Naive B cell (primary cell): ENCODE measurements at regions not wholly inside any gene's neighbourhood (a gene's known extent, or its start where the extent isn't known, plus 50 kb on each side); places are given as distances from the start of the nearest gene placed in this dataset.

Source experiments
- ATAC-seq, 2 donors: fragments of 150-1000 bp; cut with Tn5 transposase; 2 replicates each; pipeline ENCODE4 v1.10.0; 2021; ENCODE audit warnings: low read depth in 2 of 2, mild to moderate bottlenecking in 2 of 2, moderate library complexity in 2 of 2
- DNase-seq: peaks from one replicate; pipeline ENCODE4 v3.0.0; 2022
- H3K27ac Mint-ChIP-seq, 6 donors: one replicate each; pipeline ENCODE4 v1.8.0; 2020 to 2022; ENCODE audit warnings: mild to moderate bottlenecking in 6 of 6, mixed read lengths in 6 of 6, moderate library complexity in 5 of 6, inconsistent platforms in 2 of 6
- H3K27me3 Mint-ChIP-seq, 3 donors: one replicate each; pipeline ENCODE4 v1.8.0; 2021 to 2022; ENCODE audit warnings: mixed read lengths in 3 of 3, mild to moderate bottlenecking in 1 of 3
- H3K36me3 Mint-ChIP-seq, 2 donors: one replicate each; pipeline ENCODE4 v1.8.0; 2020 to 2022; ENCODE audit warnings: mixed read lengths in 2 of 2, inconsistent platforms in 1 of 2, mild to moderate bottlenecking in 1 of 2
- H3K4me1 Mint-ChIP-seq, 3 donors: one replicate each; pipeline ENCODE4 v1.8.0; 2020 to 2022; ENCODE audit warnings: mixed read lengths in 3 of 3, inconsistent platforms in 1 of 3, mild to moderate bottlenecking in 1 of 3, moderate library complexity in 1 of 3
- H3K4me3 Mint-ChIP-seq, 8 donors: one replicate each; pipeline ENCODE4 v1.8.0; 2020 to 2022; ENCODE audit warnings: mild to moderate bottlenecking in 8 of 8, mixed read lengths in 8 of 8, moderate library complexity in 8 of 8, inconsistent platforms in 2 of 8
- H3K9me3 Mint-ChIP-seq, 7 donors: one replicate each; pipeline ENCODE4 v1.8.0; 2020 to 2022; ENCODE audit warnings: mixed read lengths in 7 of 7, mild to moderate bottlenecking in 5 of 7, inconsistent platforms in 2 of 7, moderate library complexity in 1 of 7

- peaks cover 0 to 27% (median 19%) of the 10 kb centered on the region in 7 donors for H3K9me3 Mint-ChIP-seq
- H3K27ac Mint-ChIP-seq: peak overlapping the region in 1 of 6 donors; percentile 87
- ATAC-seq (no peak), DNase-seq (no peak)
- H3K4me1 Mint-ChIP-seq: peaks cover 0 to 4% (median 0%) of the 10 kb centered on the region in 3 donors
- peaks cover 0 to 8% (median 4%) of the 10 kb centered on the region in 3 donors for H3K27me3 Mint-ChIP-seq
- H3K4me3 Mint-ChIP-seq: no peak overlapping the region
- H3K36me3 Mint-ChIP-seq: peaks cover 0 to 8% of the 10 kb centered on the region in 2 donors
Observed at GRCh38 chr13:39888865-39889810, 233.7 kb downstream of the COG6 start.

GRCh38 chr13:39890537-39890936 lies 235.1 kb downstream of the COG6 start:
- Mint-ChIP-seq H3K27ac (no peak overlapping the region), H3K27me3 (peaks cover 0 to 15% (median 4%) of the 10 kb centered on the region in 3 donors), H3K4me3 (no peak overlapping the region), H3K36me3 (peaks cover 0 to 3% of the 10 kb centered on the region in 2 donors), H3K9me3 (peaks cover 0 to 13% (median 5%) of the 10 kb centered on the region in 7 donors), H3K4me1 (peaks cover 0 to 4% (median 0%) of the 10 kb centered on the region in 3 donors)
- ATAC-seq (no peak), DNase-seq (no peak)

GRCh38 chr13:39892721-39893685 lies 237.5 kb downstream of the COG6 start:
- peaks cover 0 to 22% (median 4%) of the 10 kb centered on the region in 3 donors for H3K27me3 Mint-ChIP-seq
- no peak for DNase-seq
- no peaks in the 10 kb centered on the region for H3K36me3 Mint-ChIP-seq
- H3K4me3 Mint-ChIP-seq: no peak overlapping the region
- H3K4me1 Mint-ChIP-seq: peaks cover 0 to 4% (median 0%) of the 10 kb centered on the region in 3 donors
- peaks cover 0 to 6% (median under 1%) of the 10 kb centered on the region in 7 donors for H3K9me3 Mint-ChIP-seq
- no peak overlapping the region for H3K27ac Mint-ChIP-seq
- no peak for ATAC-seq

- no peak for ATAC-seq
- Mint-ChIP-seq H3K27me3 (peaks cover 0 to 22% (median 4%) of the 10 kb centered on the region in 3 donors), H3K4me1 (peaks cover 0 to 4% (median 0%) of the 10 kb centered on the region in 3 donors), H3K4me3 (no peak overlapping the region), H3K36me3 (no peaks in the 10 kb centered on the region), H3K9me3 (peaks cover 0 to 4% (median 0%) of the 10 kb centered on the region in 7 donors), H3K27ac (no peak overlapping the region)
- no peak for DNase-seq
Observed at GRCh38 chr13:39893808-39894207, 238.3 kb downstream of the COG6 start.

- DNase-seq (no peak), ATAC-seq (no peak)
- Mint-ChIP-seq H3K27me3 (peaks cover 0 to 22% (median 4%) of the 10 kb centered on the region in 3 donors), H3K4me1 (peaks cover 0 to 4% (median 0%) of the 10 kb centered on the region in 3 donors), H3K36me3 (no peaks in the 10 kb centered on the region), H3K4me3 (no peak overlapping the region), H3K27ac (no peak overlapping the region), H3K9me3 (peaks cover 0 to 4% (median 0%) of the 10 kb centered on the region in 7 donors)
Observed at GRCh38 chr13:39894586-39894985, 239.1 kb downstream of the COG6 start.

GRCh38 chr13:39895254-39895653 lies 239.8 kb downstream of the COG6 start:
- DNase-seq (no peak), ATAC-seq (no peak)
- Mint-ChIP-seq H3K4me3 (no peak overlapping the region), H3K36me3 (no peaks in the 10 kb centered on the region), H3K4me1 (peaks cover 0 to 4% (median 0%) of the 10 kb centered on the region in 3 donors), H3K9me3 (peaks cover 0 to 4% (median 0%) of the 10 kb centered on the region in 7 donors), H3K27me3 (peaks cover 0 to 22% (median 4%) of the 10 kb centered on the region in 3 donors), H3K27ac (peak overlapping the region in 1 of 6 donors; percentile 7)

- peaks cover 0 to 22% (median 8%) of the 10 kb centered on the region in 3 donors for H3K27me3 Mint-ChIP-seq
- ATAC-seq (no peak), DNase-seq (no peak)
- peaks cover 0 to 2% (median 0%) of the 10 kb centered on the region in 3 donors for H3K4me1 Mint-ChIP-seq
- H3K9me3 Mint-ChIP-seq: peaks cover 0 to 4% (median 0%) of the 10 kb centered on the region in 7 donors
- H3K27ac Mint-ChIP-seq: no peak overlapping the region
- no peaks in the 10 kb centered on the region for H3K36me3 Mint-ChIP-seq
- no peak overlapping the region for H3K4me3 Mint-ChIP-seq
Observed at GRCh38 chr13:39897636-39898035, 242.2 kb downstream of the COG6 start.

- no peaks in the 10 kb centered on the region for H3K36me3 Mint-ChIP-seq
- H3K4me1 Mint-ChIP-seq: no peaks in the 10 kb centered on the region
- ATAC-seq: no peak
- peaks cover 0 to 5% (median 2%) of the 10 kb centered on the region in 7 donors for H3K9me3 Mint-ChIP-seq
- H3K27ac Mint-ChIP-seq: no peak overlapping the region
- peaks cover 0 to 9% (median 4%) of the 10 kb centered on the region in 3 donors for H3K27me3 Mint-ChIP-seq
- no peak for DNase-seq
- no peak overlapping the region for H3K4me3 Mint-ChIP-seq
Observed at GRCh38 chr13:39900106-39900750, 244.8 kb downstream of the COG6 start.

GRCh38 chr13:39904959-39905358 lies 249.5 kb downstream of the COG6 start:
- no peaks in the 10 kb centered on the region for H3K36me3 Mint-ChIP-seq
- H3K9me3 Mint-ChIP-seq: peaks cover 0 to 8% (median 0%) of the 10 kb centered on the region in 7 donors
- peaks cover 0 to 2% (median under 1%) of the 10 kb centered on the region in 3 donors for H3K4me1 Mint-ChIP-seq
- peaks cover 0 to 4% (median 0%) of the 10 kb centered on the region in 3 donors for H3K27me3 Mint-ChIP-seq
- DNase-seq (no peak), ATAC-seq (no peak)
- H3K27ac Mint-ChIP-seq: no peak overlapping the region
- H3K4me3 Mint-ChIP-seq: no peak overlapping the region

GRCh38 chr13:39909634-39910033 lies 254.2 kb downstream of the COG6 start:
- H3K4me1 Mint-ChIP-seq: peaks cover 5 to 8% (median 6%) of the 10 kb centered on the region in 3 donors
- DNase-seq (no peak), ATAC-seq (no peak)
- H3K27ac Mint-ChIP-seq: no peak overlapping the region
- no peaks in the 10 kb centered on the region for H3K36me3 Mint-ChIP-seq
- H3K9me3 Mint-ChIP-seq: peaks cover 0 to 8% (median 0%) of the 10 kb centered on the region in 7 donors
- peaks cover 0 to 13% (median 9%) of the 10 kb centered on the region in 3 donors for H3K27me3 Mint-ChIP-seq
- no peak overlapping the region for H3K4me3 Mint-ChIP-seq

GRCh38 chr13:39910041-39910440 lies 254.6 kb downstream of the COG6 start:
- no peaks in the 10 kb centered on the region for H3K36me3 Mint-ChIP-seq
- DNase-seq (no peak), ATAC-seq (no peak)
- no peak overlapping the region for H3K27ac Mint-ChIP-seq
- peaks cover 5 to 8% (median 6%) of the 10 kb centered on the region in 3 donors for H3K4me1 Mint-ChIP-seq
- no peak overlapping the region for H3K4me3 Mint-ChIP-seq
- peaks cover 0 to 13% (median 9%) of the 10 kb centered on the region in 3 donors for H3K27me3 Mint-ChIP-seq
- H3K9me3 Mint-ChIP-seq: peaks cover 0 to 8% (median 0%) of the 10 kb centered on the region in 7 donors

- Mint-ChIP-seq H3K27ac (no peak overlapping the region), H3K27me3 (peaks cover 0 to 13% (median 9%) of the 10 kb centered on the region in 3 donors), H3K4me3 (no peak overlapping the region), H3K36me3 (no peaks in the 10 kb centered on the region), H3K9me3 (peaks cover 0 to 1% (median 0%) of the 10 kb centered on the region in 7 donors), H3K4me1 (peaks cover 5 to 8% (median 6%) of the 10 kb centered on the region in 3 donors)
- DNase-seq: no peak
- ATAC-seq: no peak
Observed at GRCh38 chr13:39910833-39911232, 255.4 kb downstream of the COG6 start.
